Cardiac septum (tissue), 1 donor: ENCODE measurements at regions not wholly inside any gene's neighbourhood (a gene's known extent, or its start where the extent isn't known, plus 50 kb on each side); places are given as distances from the start of the nearest gene placed in this dataset.
"Not testable (repeated sequence)": the region's sequence is repeated elsewhere in the genome, so short reads cannot be mapped to it uniquely, and the experiment has no call there.

Source experiments
- DNase-seq: peaks from one replicate; pipeline ENCODE4 v3.0.0-alpha.2; 2020; ENCODE audit warnings: low spot score
- intact Hi-C: fragments of 100-400 bp; cut with DNase I; formaldehyde crosslinking; loops from one replicate; pipeline ENCODE4 v1.14.0; 2022
- donor health status: DM: no; HTN: no; CAD: no.

GRCh38 chr4:108426493-108426892, 193.9 kb upstream of the RPL34 start:
- DNase-seq, result no peak
- intact Hi-C loops, result no loop called here

GRCh38 chr4:108425988-108426387, 194.4 kb upstream of the RPL34 start:
- intact Hi-C loops, result no loop called here
- no peak for DNase-seq

GRCh38 chr4:108417923-108418322, 202.5 kb upstream of the RPL34 start:
- no peak for DNase-seq
- intact Hi-C loops, result no loop called here

- intact Hi-C loops, result no loop called here
- no peak for DNase-seq
Observed at GRCh38 chr4:108416831-108417230, 203.5 kb upstream of the RPL34 start.

- no peak for DNase-seq
- intact Hi-C loops, result no loop called here
Observed at GRCh38 chr4:108415389-108415788, 205.0 kb upstream of the RPL34 start.

GRCh38 chr4:108411836-108412235, 208.5 kb upstream of the RPL34 start:
- DNase-seq, result no peak
- intact Hi-C loops, result no loop called here

- intact Hi-C loops, DNase-seq: not testable (repeated sequence)
Observed at GRCh38 chr4:108409691-108410090, 210.7 kb upstream of the RPL34 start.

GRCh38 chr4:108405586-108405985, 214.8 kb upstream of the RPL34 start:
- intact Hi-C loops, result no loop called here
- no peak for DNase-seq

- no peak for DNase-seq
- intact Hi-C loops, result no loop called here
Observed at GRCh38 chr4:108400309-108400708, 220.1 kb upstream of the RPL34 start.

- no peak for DNase-seq
- intact Hi-C loops, result no loop called here
Observed at GRCh38 chr4:108399610-108400265, 220.6 kb upstream of the RPL34 start.

GRCh38 chr4:108398836-108399235, 221.5 kb upstream of the RPL34 start:
- DNase-seq, result no peak
- intact Hi-C loops, result no loop called here

GRCh38 chr4:108398316-108398715, 222.1 kb upstream of the RPL34 start:
- no peak for DNase-seq
- intact Hi-C loops, result no loop called here

GRCh38 chr4:108397850-108398249, 222.5 kb upstream of the RPL34 start:
- DNase-seq, result no peak
- intact Hi-C loops, result no loop called here

- no peak for DNase-seq
- intact Hi-C loops, result no loop called here
Observed at GRCh38 chr4:108396900-108397497, 223.4 kb upstream of the RPL34 start.

GRCh38 chr4:108395786-108396185, 224.6 kb upstream of the RPL34 start:
- no peak for DNase-seq
- intact Hi-C loops, result no loop called here

GRCh38 chr4:108393890-108394472, 225.2 kb upstream of the LEF1 start:
- DNase-seq, result no peak
- intact Hi-C loops, result no loop called here

- DNase-seq, result no peak
- intact Hi-C loops, result no loop called here
Observed at GRCh38 chr4:108391701-108392455, 223.1 kb upstream of the LEF1 start.

- DNase-seq, result no peak
Observed at GRCh38 chr4:108385076-108385475, 216.3 kb upstream of the LEF1 start.

GRCh38 chr4:108384544-108384943, 215.8 kb upstream of the LEF1 start:
- intact Hi-C loops, result no loop called here
- no peak for DNase-seq

More at GRCh38 chr4:108385076-108385475, 216.3 kb upstream of the LEF1 start:
- intact Hi-C loops, result no loop called here

GRCh38 chr4:108383157-108383556, 214.4 kb upstream of the LEF1 start:
- DNase-seq, result no peak
- intact Hi-C loops, result no loop called here

GRCh38 chr4:108382751-108383150, 214.0 kb upstream of the LEF1 start:
- intact Hi-C loops, result no loop called here
- no peak for DNase-seq
